GM23338 (cell line): ENCODE measurements at regions not wholly inside any gene's neighbourhood (a gene's known extent, or its start where the extent isn't known, plus 50 kb on each side); places are given as distances from the start of the nearest gene placed in this dataset.

Experiments
- ATAC-seq: fragments of 200-7000 bp; cut with Tn5 transposase; 3 replicates; pipeline ENCODE4 v1.9.1; 2020
- DNase-seq: peaks from one replicate; pipeline ENCODE4 v3.0.0-alpha.2; 2015; ENCODE audit warnings: low spot score
- H2AFZ ChIP-seq: fragments of 200-600 bp; sonication (generic); 2 replicates; pipeline ENCODE4 v1.8.0; 2016; ENCODE audit warnings: antibody characterized with exemption, mild to moderate bottlenecking, moderate library complexity
- H3F3A ChIP-seq: fragments of 200-600 bp; sonication (generic); replicated peaks from 2 replicates; pipeline ENCODE4 v1.8.0; 2017; ENCODE audit warnings: antibody characterized with exemption, mixed run types, low read depth
- H3K27ac ChIP-seq: fragments of 200-600 bp; sonication (generic); 2 replicates; pipeline ENCODE4 v1.6.1; 2016; ENCODE audit warnings: low read depth
- H3K27me3 ChIP-seq: fragments of 200-600 bp; sonication (generic); 2 replicates; pipeline ENCODE4 v1.8.0; 2016; ENCODE audit warnings: mild to moderate bottlenecking, mixed run types, moderate library complexity; ENCODE audit not compliant: insufficient read depth
- H3K36me3 ChIP-seq: fragments of 200-600 bp; sonication (generic); 2 replicates; pipeline ENCODE4 v1.8.0; 2016; ENCODE audit warnings: mild to moderate bottlenecking; ENCODE audit not compliant: insufficient read depth
- H3K4me1 ChIP-seq: fragments of 200-600 bp; sonication (generic); 2 replicates; pipeline ENCODE4 v1.8.0; 2016; ENCODE audit warnings: mild to moderate bottlenecking, moderate library complexity; ENCODE audit not compliant: insufficient read depth
- H3K4me2 ChIP-seq: fragments of 200-600 bp; sonication (generic); 2 replicates; pipeline ENCODE4 v1.7.1; 2017; ENCODE audit warnings: mixed run types
- H3K4me3 ChIP-seq: fragments of 200-600 bp; sonication (generic); 2 replicates; pipeline ENCODE4 v1.6.1; 2016; ENCODE audit warnings: mixed run types
- H3K79me2 ChIP-seq: fragments of 200-600 bp; sonication (generic); replicated peaks from 2 replicates; pipeline ENCODE4 v1.8.0; 2017; ENCODE audit warnings: mild to moderate bottlenecking; ENCODE audit not compliant: insufficient read depth
- H3K9me2 ChIP-seq: fragments of 200-600 bp; sonication (generic); 2 replicates; pipeline ENCODE4 v1.8.0; 2017; ENCODE audit not compliant: insufficient read depth
- H4K20me1 ChIP-seq: fragments of 200-600 bp; sonication (generic); replicated peaks from 2 replicates; pipeline ENCODE4 v1.8.0; 2017; ENCODE audit warnings: mild to moderate bottlenecking; ENCODE audit not compliant: insufficient read depth
- H3K27ac Mint-ChIP-seq: 2 replicates; pipeline ENCODE4 v1.8.0; 2020; ENCODE audit warnings: inconsistent platforms, mild to moderate bottlenecking, moderate library complexity, mixed read lengths
- H3K27me3 Mint-ChIP-seq: 3 replicates; pipeline ENCODE4 v1.8.0; 2022; ENCODE audit warnings: low read depth, mild to moderate bottlenecking, moderate library complexity, mixed read lengths, inconsistent platforms; ENCODE audit not compliant: insufficient read depth, poor library complexity
- H3K36me3 Mint-ChIP-seq: 3 replicates; pipeline ENCODE4 v1.8.0; 2021; ENCODE audit warnings: low read depth, mild to moderate bottlenecking, inconsistent platforms, moderate library complexity, mixed read lengths
- H3K4me1 Mint-ChIP-seq: 3 replicates; pipeline ENCODE4 v1.8.0; 2020; ENCODE audit warnings: mild to moderate bottlenecking, inconsistent platforms, mixed read lengths
- H3K4me3 Mint-ChIP-seq: 3 replicates; pipeline ENCODE4 v1.8.0; 2021; ENCODE audit warnings: moderate library complexity, mild to moderate bottlenecking, inconsistent platforms, mixed read lengths
- H3K9me3 Mint-ChIP-seq: 3 replicates; pipeline ENCODE4 v1.8.0; 2020; ENCODE audit warnings: moderate library complexity, mild to moderate bottlenecking, inconsistent platforms, mixed read lengths
- CREB1 ChIP-seq: fragments of 250-450 bp; sonication (Bioruptor Pico); IDR thresholded peaks from 2 replicates; pipeline ENCODE4 v1.5.0; 2020; ENCODE audit warnings: low read depth, mild to moderate bottlenecking, moderate library complexity
- EZH2 ChIP-seq: fragments of 200-600 bp; sonication (generic); IDR thresholded peaks from one replicate; pipeline ENCODE4 v1.8.0; 2017; ENCODE audit warnings: antibody characterized with exemption, mild to moderate bottlenecking, low read depth; ENCODE audit not compliant: unreplicated experiment
- EZH2phosphoT487 ChIP-seq: fragments of 200-600 bp; sonication (generic); IDR thresholded peaks from one replicate; pipeline ENCODE4 v1.8.1; 2018; ENCODE audit warnings: antibody characterized with exemption; ENCODE audit not compliant: unreplicated experiment
- JUNB ChIP-seq: IDR thresholded peaks from one replicate; pipeline ENCODE4 v1.6.1; 2016; ENCODE audit warnings: antibody characterized with exemption; ENCODE audit not compliant: unreplicated experiment
- NANOG ChIP-seq: IDR thresholded peaks from 2 replicates; pipeline ENCODE4 v1.6.1; 2016; ENCODE audit warnings: antibody characterized with exemption, borderline replicate concordance
- POLR2AphosphoS5 ChIP-seq: IDR thresholded peaks from 2 replicates; pipeline ENCODE4 v1.6.1; 2016; ENCODE audit warnings: antibody characterized with exemption, low read depth
- STAT1 ChIP-seq: IDR thresholded peaks from one replicate; pipeline ENCODE4 v1.6.1; 2016; ENCODE audit warnings: antibody characterized with exemption; ENCODE audit not compliant: unreplicated experiment
- ZNF114 ChIP-seq: fragments of 250-450 bp; sonication (Bioruptor Pico); IDR thresholded peaks from 2 replicates; pipeline ENCODE4 v1.5.0; 2020; ENCODE audit warnings: mild to moderate bottlenecking, moderate library complexity
- ZNF331 ChIP-seq: fragments of 250-450 bp; sonication (Bioruptor Pico); IDR thresholded peaks from 2 replicates; pipeline ENCODE4 v1.5.0; 2020; ENCODE audit warnings: low read depth, mild to moderate bottlenecking, moderate library complexity
- TF ChIP-seq, protein P1 (sequence below), 2 experiments: fragments of 200-600 bp in 1 of 2; sonication (generic) in 1 of 2; conservative IDR thresholded peaks; 2 replicates each; pipeline versions ENCODE4 v1.5.1 to v1.6.1; 2016 to 2017; ENCODE audit warnings: antibody characterized with exemption in 2 of 2, low read depth in 2 of 2, mild to moderate bottlenecking in 2 of 2, moderate library complexity in 1 of 2
- TF ChIP-seq, protein P2 (sequence below): IDR thresholded peaks from 2 replicates; pipeline ENCODE4 v1.6.1; 2016; ENCODE audit warnings: antibody characterized with exemption
- TF ChIP-seq, protein P3 (sequence below): fragments of 250-450 bp; sonication (Bioruptor Pico); IDR thresholded peaks from 2 replicates; pipeline ENCODE4 v1.5.0; 2020; ENCODE audit warnings: mild to moderate bottlenecking, moderate library complexity
- TF ChIP-seq, protein P4 (sequence below): IDR thresholded peaks from one replicate; pipeline ENCODE4 v1.6.1; 2018; ENCODE audit warnings: antibody characterized with exemption; ENCODE audit not compliant: unreplicated experiment

DNA sequence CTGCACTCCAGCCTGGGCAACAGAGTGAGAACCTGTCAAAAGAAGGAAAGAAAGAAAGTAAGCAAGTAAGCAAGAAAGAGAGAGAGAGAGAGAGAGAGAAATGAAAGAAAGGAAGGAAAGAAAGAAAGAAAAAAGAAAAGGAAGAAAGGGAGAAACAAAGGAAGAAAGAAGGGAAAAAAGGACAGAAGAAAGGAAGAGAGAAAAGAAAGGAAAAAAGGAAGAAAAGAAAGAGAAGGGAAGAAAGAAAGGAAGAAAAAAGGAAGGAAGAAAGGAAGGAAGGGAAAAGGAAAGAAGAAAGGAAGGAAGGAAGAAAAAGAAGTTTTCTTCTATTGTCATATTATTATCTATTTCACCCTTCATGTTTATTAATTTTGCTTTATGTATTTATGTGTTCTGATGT is 251.1 kb upstream of the CD180 start:
- Histone ChIP-seq H4K20me1 (no peaks in the 10 kb centered on the region), H3K36me3 (no peaks in the 10 kb centered on the region), H3K4me3 (no peak overlapping the region), H3F3A (no peaks in the 10 kb centered on the region), H3K79me2 (no peaks in the 10 kb centered on the region), H3K27me3 (no peaks in the 10 kb centered on the region), H2AFZ (no peak overlapping the region), H3K9me2 (no peaks in the 10 kb centered on the region; the same call in 1 of the 2 replicates), H3K4me2 (no peak overlapping the region), H3K4me1 (no peaks in the 10 kb centered on the region), H3K27ac (no peak overlapping the region)
- H3K27me3 Mint-ChIP-seq, result no peaks in the 10 kb centered on the region
- ATAC-seq, result no peak
- H3K4me3 Mint-ChIP-seq, result no peak overlapping the region
- H3K27ac Mint-ChIP-seq, result no peak overlapping the region
- H3K4me1 Mint-ChIP-seq, result no peaks in the 10 kb centered on the region
- TF ChIP-seq NANOG (no peak), CREB1 (CRISPR knock-in tag) (no peak), JUNB (no peak), POLR2AphosphoS5 (no peak), EZH2phosphoT487 (no peak), ZNF331 (CRISPR knock-in tag) (no peak), EZH2 (no peak), STAT1 (no peak), ZNF114 (CRISPR knock-in tag) (no peak)
- TF ChIP-seq, protein P1, sequence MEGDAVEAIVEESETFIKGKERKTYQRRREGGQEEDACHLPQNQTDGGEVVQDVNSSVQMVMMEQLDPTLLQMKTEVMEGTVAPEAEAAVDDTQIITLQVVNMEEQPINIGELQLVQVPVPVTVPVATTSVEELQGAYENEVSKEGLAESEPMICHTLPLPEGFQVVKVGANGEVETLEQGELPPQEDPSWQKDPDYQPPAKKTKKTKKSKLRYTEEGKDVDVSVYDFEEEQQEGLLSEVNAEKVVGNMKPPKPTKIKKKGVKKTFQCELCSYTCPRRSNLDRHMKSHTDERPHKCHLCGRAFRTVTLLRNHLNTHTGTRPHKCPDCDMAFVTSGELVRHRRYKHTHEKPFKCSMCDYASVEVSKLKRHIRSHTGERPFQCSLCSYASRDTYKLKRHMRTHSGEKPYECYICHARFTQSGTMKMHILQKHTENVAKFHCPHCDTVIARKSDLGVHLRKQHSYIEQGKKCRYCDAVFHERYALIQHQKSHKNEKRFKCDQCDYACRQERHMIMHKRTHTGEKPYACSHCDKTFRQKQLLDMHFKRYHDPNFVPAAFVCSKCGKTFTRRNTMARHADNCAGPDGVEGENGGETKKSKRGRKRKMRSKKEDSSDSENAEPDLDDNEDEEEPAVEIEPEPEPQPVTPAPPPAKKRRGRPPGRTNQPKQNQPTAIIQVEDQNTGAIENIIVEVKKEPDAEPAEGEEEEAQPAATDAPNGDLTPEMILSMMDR (conservative IDR thresholded peaks at IDR 0.05; ENCODE audit: low read depth in 2 of 2), result no peak
- TF ChIP-seq, protein P2, sequence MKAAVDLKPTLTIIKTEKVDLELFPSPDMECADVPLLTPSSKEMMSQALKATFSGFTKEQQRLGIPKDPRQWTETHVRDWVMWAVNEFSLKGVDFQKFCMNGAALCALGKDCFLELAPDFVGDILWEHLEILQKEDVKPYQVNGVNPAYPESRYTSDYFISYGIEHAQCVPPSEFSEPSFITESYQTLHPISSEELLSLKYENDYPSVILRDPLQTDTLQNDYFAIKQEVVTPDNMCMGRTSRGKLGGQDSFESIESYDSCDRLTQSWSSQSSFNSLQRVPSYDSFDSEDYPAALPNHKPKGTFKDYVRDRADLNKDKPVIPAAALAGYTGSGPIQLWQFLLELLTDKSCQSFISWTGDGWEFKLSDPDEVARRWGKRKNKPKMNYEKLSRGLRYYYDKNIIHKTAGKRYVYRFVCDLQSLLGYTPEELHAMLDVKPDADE, result no peak
- TF ChIP-seq, protein P3, sequence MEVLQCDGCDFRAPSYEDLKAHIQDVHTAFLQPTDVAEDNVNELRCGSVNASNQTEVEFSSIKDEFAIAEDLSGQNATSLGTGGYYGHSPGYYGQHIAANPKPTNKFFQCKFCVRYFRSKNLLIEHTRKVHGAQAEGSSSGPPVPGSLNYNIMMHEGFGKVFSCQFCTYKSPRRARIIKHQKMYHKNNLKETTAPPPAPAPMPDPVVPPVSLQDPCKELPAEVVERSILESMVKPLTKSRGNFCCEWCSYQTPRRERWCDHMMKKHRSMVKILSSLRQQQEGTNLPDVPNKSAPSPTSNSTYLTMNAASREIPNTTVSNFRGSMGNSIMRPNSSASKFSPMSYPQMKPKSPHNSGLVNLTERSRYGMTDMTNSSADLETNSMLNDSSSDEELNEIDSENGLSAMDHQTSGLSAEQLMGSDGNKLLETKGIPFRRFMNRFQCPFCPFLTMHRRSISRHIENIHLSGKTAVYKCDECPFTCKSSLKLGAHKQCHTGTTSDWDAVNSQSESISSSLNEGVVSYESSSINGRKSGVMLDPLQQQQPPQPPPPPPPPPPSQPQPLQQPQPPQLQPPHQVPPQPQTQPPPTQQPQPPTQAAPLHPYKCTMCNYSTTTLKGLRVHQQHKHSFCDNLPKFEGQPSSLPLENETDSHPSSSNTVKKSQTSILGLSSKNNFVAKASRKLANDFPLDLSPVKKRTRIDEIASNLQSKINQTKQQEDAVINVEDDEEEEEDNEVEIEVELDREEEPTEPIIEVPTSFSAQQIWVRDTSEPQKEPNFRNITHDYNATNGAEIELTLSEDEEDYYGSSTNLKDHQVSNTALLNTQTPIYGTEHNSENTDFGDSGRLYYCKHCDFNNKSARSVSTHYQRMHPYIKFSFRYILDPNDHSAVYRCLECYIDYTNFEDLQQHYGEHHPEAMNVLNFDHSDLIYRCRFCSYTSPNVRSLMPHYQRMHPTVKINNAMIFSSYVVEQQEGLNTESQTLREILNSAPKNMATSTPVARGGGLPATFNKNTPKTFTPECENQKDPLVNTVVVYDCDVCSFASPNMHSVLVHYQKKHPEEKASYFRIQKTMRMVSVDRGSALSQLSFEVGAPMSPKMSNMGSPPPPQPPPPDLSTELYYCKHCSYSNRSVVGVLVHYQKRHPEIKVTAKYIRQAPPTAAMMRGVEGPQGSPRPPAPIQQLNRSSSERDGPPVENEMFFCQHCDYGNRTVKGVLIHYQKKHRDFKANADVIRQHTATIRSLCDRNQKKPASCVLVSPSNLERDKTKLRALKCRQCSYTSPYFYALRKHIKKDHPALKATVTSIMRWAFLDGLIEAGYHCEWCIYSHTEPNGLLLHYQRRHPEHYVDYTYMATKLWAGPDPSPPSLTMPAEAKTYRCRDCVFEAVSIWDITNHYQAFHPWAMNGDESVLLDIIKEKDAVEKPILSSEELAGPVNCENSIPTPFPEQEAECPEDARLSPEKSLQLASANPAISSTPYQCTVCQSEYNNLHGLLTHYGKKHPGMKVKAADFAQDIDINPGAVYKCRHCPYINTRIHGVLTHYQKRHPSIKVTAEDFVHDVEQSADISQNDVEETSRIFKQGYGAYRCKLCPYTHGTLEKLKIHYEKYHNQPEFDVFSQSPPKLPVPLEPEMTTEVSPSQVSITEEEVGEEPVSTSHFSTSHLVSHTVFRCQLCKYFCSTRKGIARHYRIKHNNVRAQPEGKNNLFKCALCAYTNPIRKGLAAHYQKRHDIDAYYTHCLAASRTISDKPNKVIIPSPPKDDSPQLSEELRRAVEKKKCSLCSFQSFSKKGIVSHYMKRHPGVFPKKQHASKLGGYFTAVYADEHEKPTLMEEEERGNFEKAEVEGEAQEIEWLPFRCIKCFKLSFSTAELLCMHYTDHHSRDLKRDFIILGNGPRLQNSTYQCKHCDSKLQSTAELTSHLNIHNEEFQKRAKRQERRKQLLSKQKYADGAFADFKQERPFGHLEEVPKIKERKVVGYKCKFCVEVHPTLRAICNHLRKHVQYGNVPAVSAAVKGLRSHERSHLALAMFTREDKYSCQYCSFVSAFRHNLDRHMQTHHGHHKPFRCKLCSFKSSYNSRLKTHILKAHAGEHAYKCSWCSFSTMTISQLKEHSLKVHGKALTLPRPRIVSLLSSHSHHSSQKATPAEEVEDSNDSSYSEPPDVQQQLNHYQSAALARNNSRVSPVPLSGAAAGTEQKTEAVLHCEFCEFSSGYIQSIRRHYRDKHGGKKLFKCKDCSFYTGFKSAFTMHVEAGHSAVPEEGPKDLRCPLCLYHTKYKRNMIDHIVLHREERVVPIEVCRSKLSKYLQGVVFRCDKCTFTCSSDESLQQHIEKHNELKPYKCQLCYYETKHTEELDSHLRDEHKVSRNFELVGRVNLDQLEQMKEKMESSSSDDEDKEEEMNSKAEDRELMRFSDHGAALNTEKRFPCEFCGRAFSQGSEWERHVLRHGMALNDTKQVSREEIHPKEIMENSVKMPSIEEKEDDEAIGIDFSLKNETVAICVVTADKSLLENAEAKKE (CRISPR knock-in tag), result no peak
- TF ChIP-seq, protein P4, sequence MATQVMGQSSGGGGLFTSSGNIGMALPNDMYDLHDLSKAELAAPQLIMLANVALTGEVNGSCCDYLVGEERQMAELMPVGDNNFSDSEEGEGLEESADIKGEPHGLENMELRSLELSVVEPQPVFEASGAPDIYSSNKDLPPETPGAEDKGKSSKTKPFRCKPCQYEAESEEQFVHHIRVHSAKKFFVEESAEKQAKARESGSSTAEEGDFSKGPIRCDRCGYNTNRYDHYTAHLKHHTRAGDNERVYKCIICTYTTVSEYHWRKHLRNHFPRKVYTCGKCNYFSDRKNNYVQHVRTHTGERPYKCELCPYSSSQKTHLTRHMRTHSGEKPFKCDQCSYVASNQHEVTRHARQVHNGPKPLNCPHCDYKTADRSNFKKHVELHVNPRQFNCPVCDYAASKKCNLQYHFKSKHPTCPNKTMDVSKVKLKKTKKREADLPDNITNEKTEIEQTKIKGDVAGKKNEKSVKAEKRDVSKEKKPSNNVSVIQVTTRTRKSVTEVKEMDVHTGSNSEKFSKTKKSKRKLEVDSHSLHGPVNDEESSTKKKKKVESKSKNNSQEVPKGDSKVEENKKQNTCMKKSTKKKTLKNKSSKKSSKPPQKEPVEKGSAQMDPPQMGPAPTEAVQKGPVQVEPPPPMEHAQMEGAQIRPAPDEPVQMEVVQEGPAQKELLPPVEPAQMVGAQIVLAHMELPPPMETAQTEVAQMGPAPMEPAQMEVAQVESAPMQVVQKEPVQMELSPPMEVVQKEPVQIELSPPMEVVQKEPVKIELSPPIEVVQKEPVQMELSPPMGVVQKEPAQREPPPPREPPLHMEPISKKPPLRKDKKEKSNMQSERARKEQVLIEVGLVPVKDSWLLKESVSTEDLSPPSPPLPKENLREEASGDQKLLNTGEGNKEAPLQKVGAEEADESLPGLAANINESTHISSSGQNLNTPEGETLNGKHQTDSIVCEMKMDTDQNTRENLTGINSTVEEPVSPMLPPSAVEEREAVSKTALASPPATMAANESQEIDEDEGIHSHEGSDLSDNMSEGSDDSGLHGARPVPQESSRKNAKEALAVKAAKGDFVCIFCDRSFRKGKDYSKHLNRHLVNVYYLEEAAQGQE, result no peak
- H3K36me3 Mint-ChIP-seq, result no peaks in the 10 kb centered on the region
- no peak for DNase-seq
- H3K9me3 Mint-ChIP-seq, result no peaks in the 10 kb centered on the region
